ENCODE measurements at regions not wholly inside any gene's neighbourhood (a gene's known extent, or its start where the extent isn't known, plus 50 kb on each side); places are given as distances from the start of the nearest gene placed in this dataset.
A peak's percentile ranks its signal among the peaks of the same experiment; 100 is the strongest.

DNA sequence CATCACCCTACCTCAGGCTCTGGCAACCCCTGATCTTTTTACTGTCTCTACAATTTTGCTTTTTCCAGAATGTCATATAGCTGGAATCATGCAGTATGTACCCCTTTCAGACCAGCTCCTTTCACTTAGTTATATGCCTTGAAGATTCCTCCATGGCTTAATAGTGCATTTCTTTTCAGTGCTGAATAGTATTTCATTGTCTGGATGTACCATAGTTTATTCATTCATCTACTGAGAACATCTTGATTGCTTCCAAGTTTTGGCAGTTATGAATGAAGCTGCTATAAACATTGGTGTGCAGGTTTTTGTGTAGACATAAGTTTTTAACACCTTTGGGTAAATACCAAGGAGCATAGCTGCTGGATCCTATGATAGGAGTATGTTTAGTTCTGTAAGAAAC lies 50.8 kb upstream of the ANP32A start:
- H3K9me3 Mint-ChIP-seq (ENCODE audit: low read depth), result no peaks in the 10 kb centered on the region
- H3K4me3 Mint-ChIP-seq, result no peak overlapping the region
- no peaks in the 10 kb centered on the region for H3K36me3 Mint-ChIP-seq
- DNase-seq (no peak), ATAC-seq (no peak)
- peaks cover 40% of the 10 kb centered on the region for H3K27me3 Mint-ChIP-seq
- H3K4me1 Mint-ChIP-seq, result peaks cover 4% of the 10 kb centered on the region
- no peak overlapping the region for H3K27ac Mint-ChIP-seq
- CTCF ChIA-PET, result no interaction called here

DNA sequence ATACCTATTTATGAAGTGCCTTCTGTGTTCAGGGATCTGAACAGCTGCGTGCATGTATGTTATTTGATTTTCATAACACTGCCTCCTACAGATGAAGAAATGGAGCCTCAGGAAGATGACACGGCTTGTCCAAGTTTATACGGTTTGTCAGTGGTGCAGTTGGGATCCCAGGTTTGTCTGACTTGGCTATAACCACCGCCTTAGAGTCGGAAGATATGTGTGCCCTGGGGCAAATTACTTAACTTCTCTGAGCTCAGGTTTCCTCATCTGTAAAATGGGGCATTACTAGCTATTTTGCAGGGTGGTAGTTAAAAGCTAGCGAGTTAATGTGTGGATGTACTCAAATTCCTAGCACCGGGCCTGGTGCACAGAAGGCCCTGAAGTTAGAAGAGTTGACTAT lies 54.1 kb upstream of the ANP32A start:
- H3K27me3 Mint-ChIP-seq, result peaks cover 46% of the 10 kb centered on the region
- no peak overlapping the region for H3K27ac Mint-ChIP-seq
- H3K4me3 Mint-ChIP-seq, result no peak overlapping the region
- peaks cover 4% of the 10 kb centered on the region for H3K4me1 Mint-ChIP-seq
- no peaks in the 10 kb centered on the region for H3K9me3 Mint-ChIP-seq (ENCODE audit: low read depth)
- H3K36me3 Mint-ChIP-seq, result no peaks in the 10 kb centered on the region
- DNase-seq (no peak), ATAC-seq (no peak)
- CTCF ChIA-PET, result interaction anchor here (0.8 to 3.8 kb wide), 20 partner anchors 11 to 325 kb away, joined by 3 to 41 read pairs (median 8); no protein-coding TSS in a partner anchor

DNA sequence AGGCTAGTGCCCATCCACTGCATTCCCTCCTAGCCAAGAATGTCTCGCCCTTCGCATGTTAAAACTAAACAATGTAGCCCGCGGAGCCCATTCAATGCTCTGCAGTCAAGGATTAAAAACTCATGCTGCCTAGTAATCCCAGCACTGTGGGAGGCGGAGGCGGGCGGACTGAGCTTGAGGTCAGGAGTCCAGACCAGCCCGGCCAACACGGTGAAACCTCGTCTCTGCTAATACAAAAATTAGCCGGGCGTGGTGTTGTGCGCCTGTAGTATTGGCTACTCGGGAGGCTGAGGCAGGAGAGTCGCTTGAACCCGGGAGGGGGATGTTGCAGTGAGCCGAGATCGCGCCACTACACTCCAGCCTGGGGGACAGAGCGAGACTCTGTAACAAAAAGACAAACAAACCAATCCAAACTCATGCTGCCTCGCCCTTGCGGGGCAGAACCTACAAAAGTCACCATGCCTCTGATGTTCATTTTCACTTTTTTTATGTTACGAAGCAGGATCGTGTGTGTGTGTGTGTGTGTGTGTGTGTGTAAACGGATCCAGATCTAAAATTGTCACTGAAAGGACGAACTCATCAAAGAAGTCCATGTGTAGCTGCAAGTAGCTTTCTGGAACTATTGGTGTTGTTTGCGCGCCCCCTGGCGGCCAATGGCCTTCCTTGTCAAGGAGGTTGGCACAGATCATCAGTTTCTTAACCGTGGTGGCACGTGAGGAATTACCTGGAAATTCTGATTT lies 54.8 kb upstream of the SPESP1 start:
- Mint-ChIP-seq H3K36me3 (no peaks in the 10 kb centered on the region), H3K9me3 (ENCODE audit: low read depth) (no peaks in the 10 kb centered on the region), H3K27me3 (peaks cover 40% of the 10 kb centered on the region), H3K27ac (no peak overlapping the region), H3K4me3 (no peak overlapping the region), H3K4me1 (peaks cover 4% of the 10 kb centered on the region)
- ATAC-seq, result peak; percentile 82
- CTCF ChIA-PET, result interaction anchor here (0.6 to 3.8 kb wide), 41 partner anchors 8 to 351 kb away, joined by 3 to 41 read pairs (median 4); no protein-coding TSS in a partner anchor
- peak; percentile 91 for DNase-seq

DNA sequence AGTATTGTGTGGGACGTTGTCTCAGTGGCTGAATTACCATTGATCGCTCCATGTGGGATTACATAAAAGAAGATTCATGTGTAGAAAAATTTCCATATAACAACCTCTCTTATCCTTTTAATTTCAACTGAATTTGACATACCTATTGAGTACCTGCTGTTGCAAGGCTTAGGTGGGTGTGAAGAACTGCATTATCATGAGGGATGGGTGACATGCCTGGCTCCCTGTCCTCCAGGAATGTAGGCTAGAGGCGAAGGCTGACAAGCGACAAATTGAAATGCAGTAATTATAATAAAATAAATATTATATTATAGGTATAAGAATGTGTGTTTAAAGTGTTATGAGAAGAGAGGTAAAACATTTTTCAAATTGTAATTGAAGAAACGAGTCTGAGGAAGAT lies 52.7 kb upstream of the SPESP1 start:
- H3K9me3 Mint-ChIP-seq (ENCODE audit: low read depth), result no peaks in the 10 kb centered on the region
- H3K4me3 Mint-ChIP-seq, result no peak overlapping the region
- ATAC-seq, result no peak
- H3K4me1 Mint-ChIP-seq, result peaks cover 4% of the 10 kb centered on the region
- H3K36me3 Mint-ChIP-seq, result no peaks in the 10 kb centered on the region
- H3K27ac Mint-ChIP-seq, result no peak overlapping the region
- DNase-seq, result no peak
- H3K27me3 Mint-ChIP-seq, result peaks cover 33% of the 10 kb centered on the region
- CTCF ChIA-PET, result interaction anchor here (0.9 to 3.5 kb wide), 2 partner anchors 49 to 324 kb away, joined by 3 to 25 read pairs; no protein-coding TSS in a partner anchor

DNA sequence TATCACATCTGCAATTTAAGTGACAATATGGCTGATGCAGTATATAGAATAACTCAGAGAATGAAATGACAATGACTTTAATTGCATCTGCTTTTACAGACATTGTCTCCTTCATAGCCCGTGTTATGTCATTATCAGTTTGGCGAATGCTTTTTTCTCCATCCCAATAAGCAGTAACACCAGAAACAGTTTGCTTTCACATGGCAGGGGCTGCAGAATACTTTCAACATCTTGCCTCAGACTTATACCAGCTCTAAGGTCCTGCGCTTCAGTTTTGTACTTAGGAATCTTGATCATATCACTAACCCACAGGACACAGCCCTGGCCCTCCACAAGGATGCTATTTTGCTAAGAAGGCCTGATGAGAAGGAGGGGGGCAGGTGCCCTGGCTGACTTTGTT lies 49.9 kb upstream of the SPESP1 start:
- H3K4me1 Mint-ChIP-seq, result peaks cover 4% of the 10 kb centered on the region
- H3K36me3 Mint-ChIP-seq, result no peaks in the 10 kb centered on the region
- no peaks in the 10 kb centered on the region for H3K9me3 Mint-ChIP-seq (ENCODE audit: low read depth)
- H3K27ac Mint-ChIP-seq, result no peak overlapping the region
- DNase-seq (no peak), ATAC-seq (no peak)
- no peak overlapping the region for H3K4me3 Mint-ChIP-seq
- CTCF ChIA-PET, result no interaction called here
- H3K27me3 Mint-ChIP-seq, result peaks cover 28% of the 10 kb centered on the region
